ENCODE measurements at regions not wholly inside any gene's neighbourhood (a gene's known extent, or its start where the extent isn't known, plus 50 kb on each side); places are given as distances from the start of the nearest gene placed in this dataset.
"Not testable (repeated sequence)": the region's sequence is repeated elsewhere in the genome, so short reads cannot be mapped to it uniquely, and the experiment has no call there.

DNA sequence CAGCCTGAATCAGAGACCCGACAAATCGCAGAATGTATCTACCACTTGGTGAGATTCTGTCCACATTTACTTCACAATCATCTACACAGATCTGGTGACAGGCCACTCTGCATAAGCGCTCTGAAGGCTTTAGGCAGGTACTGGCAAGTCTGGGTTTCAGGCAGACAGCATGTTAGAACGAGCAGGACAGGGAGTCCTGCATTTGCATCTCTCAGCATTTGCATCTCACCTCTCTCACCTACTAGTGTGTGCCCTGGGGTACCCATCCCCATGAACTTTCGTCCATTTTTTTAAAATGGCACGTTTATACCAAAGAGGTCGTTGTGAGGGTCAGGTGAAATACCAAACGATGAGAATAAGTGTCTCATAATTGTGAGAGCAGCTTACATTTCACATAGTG lies 108.2 kb downstream of the SPATA31A1 start:
- DNase-seq, result not testable (repeated sequence)

DNA sequence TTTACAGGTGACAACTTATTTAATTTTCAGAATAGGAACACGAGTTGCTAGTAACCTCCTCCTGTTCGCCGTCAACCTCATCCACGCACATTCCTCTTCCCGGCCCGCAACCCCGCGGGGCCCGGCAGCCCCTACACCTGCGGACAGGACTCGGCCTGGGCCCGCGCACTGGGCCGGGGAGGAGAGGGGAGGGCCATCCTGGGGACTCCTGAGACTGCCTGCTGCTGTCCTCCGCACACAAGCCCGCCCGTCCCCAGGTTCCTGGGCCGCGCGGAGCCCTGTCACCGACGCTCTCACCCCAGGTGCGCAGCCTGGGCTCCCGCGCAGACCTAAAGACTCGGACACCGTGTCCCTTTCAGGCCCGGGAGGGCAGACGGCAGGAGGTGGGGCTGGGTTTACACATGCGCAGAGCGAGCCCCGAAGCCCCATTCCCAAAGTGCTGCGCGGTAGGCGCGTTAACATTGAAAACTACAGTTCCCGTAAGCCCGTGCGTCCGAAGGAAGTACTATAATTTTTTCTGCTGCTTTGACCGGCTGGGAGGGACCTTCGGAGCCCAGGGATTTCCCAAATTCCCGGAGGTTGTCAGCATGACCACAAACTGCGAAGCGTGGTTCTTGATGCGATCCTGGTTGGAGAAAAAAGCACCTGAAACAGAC lies 108.8 kb downstream of the SPATA31A1 start:
- DNase-seq, result peak; percentile 45

DNA sequence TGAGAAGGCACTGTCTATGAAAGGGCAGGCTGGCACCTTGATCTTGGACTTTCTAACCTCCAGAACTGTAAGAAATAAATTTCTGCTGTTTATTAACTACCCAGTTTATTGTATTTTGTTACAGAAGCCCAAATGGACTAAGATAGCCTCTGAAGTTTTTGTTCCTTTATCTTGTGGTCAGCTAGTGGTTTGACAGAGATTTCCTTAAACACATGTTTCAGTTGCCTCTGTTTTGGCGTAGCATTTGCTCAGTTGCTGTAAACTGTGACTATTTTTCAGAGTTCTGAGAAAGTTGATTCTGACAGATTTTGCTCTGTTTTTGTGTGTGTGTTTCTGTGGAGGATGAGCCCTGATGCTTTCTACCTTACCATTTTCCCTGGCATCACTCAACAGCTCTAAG lies 119.0 kb downstream of the SPATA31A1 start:
- not testable (repeated sequence) for DNase-seq

DNA sequence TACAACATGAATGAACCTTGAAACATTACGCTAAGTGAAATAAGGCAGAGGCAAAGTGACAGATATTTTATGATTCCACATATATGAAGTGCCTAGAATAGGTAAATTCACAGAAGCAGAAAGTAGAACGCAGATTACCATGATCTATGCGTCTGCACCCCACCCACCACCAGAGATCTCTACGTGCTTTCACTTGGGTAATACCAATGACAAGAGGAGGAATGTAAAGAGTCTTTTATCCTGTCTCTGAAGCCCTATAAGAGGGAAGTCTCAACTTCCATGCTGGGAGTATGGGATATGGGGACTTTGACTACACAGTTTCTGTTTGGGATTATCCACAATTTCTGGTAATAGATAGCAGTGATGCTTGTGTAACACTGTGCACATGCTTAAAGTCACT lies 127.6 kb downstream of the SPATA31A1 start:
- not testable (repeated sequence) for DNase-seq

DNA sequence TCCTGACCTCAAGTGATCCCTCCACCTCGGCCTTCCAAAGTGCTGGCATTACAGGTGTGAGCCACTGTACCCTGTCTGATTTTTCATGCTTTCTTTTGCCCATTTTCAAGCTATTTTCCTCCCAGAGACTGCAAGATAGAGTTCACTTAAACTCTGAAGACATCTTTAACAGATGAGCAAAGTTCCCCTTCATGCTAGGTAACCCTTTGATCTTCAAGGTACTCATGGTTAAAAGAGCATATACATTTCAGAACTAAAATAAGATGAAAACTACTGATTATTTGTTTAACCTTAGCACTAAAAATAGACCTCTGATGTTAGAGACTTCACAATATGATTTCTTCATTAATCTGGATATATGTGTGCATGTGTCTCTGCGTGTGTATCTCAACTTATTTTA lies 128.4 kb downstream of the SPATA31A1 start:
- not testable (repeated sequence) for DNase-seq

DNA sequence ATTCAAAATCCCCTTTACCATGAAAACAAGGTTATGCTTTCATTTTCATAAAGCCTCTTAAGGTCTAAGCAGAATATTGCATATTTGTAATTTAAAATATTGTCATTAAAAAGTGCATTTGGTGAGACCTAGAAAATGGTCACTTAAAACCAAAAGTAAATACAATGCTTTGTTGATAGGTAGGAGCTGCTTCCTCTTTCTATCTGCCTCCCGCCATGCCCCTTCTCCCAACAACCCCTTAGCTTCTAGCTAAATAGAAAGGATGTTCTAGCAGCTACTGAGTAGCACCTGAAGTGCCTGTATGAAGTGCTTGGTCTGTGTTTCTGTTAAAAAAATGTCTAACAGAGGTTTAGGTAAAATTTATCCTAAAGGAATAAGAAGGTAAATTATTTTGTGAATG lies 128.8 kb downstream of the SPATA31A1 start:
- not testable (repeated sequence) for DNase-seq

DNA sequence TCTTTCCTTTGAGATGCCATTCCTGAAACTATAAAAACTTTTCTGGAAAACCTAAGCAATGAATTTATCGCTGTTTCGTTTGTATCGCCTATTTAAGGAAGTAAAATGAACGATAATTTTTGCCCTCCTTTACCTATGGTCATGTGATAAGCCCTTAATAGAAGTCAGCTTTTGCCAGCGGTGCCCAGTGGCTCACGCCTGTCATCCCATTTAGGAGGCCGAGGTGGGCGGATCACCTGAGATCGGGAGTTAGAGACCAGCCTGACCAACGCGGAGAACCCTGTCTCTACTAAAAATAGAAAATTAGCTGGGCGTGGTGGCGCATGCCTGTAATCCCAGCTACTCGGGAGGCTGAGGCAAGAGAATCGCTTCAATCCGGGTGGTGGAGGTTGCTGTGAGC lies 132.0 kb downstream of the SPATA31A1 start:
- not testable (repeated sequence) for DNase-seq

DNA sequence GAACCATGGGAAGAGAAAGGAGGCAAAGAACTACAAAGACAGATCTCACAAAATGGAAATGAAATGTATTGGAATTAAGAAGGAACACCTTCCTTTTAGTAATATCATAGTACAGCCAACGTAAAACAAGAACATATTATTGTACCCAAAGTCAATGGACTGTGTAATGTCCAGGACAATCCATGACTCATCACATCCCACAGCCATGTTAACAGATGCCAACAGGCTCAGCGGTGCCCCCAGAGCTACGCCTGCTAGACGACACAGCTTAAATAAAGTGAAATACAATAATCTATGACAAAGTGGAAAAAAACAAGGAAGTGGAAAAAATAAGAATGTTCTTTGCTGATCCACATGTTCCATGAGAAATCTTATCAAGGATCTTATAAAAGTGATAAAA lies 140.8 kb downstream of the SPATA31A1 start:
- not testable (repeated sequence) for DNase-seq

DNA sequence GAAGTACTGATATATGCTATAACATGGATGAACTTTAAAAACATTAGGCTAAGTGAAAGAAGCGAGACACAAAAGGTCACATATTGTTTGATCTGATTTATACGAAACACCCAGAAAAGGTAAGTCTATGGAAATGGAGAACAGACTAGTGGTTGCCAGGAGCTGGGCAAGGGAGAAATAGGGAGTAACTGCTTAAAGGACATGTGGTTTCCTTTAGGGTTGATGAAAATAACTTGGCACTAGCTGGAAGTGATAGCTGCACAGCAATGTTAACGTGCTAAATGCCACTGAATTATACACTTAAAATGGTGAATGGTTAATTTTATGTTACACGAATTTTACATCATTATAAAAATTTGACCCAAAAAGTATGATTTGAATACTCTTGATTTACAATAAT lies 147.7 kb downstream of the SPATA31A1 start:
- not testable (repeated sequence) for DNase-seq

DNA sequence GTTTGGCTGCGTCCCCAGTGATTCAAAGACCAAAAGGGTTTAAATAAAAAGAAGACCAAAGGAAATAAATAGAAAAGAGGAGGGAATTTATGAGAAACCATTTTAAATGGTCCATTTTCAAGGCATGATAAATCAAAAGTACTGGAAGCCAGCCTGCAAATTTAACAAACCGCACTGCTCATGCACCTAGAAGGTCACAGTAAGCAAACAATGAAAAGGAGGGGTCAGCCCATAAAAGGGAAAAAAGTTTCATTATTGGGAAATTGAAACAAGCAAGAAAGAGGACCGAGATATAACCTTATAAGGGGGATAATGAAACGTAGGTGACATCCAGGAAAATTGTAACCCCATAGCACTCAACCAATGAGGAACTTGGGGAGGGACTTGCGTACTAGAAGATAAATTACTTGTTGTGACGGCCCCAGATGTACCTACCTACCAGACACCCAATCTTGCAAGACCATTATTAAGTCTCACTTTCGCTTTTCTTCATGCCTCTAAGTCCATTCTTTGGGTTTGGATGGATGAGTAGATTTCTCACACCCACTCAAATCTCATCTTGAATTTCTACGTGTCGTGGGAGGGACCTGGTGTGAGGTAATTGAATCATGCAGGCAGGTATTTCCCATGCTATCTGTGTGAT lies 172.0 kb downstream of the SPATA31A1 start:
- not testable (repeated sequence) for DNase-seq

DNA sequence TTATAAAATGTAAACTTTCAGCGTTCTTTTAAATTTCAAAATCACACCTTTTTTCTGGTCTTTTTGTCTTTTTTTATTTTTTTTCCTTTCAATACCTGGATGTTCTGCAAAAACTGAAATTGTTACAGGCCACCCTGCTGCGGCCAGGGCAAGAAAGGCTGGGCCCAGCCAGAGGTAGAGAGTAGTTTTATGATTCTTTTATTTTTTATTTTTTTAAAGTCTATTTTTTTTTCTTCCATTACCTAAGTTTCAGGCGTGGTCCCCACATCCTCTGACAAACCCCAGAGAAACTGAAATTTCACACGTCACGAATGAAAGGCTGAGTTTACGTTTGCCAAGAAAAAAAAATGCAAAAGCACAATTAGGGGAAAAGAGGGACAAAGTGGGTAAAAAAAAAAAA lies 177.1 kb downstream of the SPATA31A1 start:
- not testable (repeated sequence) for DNase-seq

DNA sequence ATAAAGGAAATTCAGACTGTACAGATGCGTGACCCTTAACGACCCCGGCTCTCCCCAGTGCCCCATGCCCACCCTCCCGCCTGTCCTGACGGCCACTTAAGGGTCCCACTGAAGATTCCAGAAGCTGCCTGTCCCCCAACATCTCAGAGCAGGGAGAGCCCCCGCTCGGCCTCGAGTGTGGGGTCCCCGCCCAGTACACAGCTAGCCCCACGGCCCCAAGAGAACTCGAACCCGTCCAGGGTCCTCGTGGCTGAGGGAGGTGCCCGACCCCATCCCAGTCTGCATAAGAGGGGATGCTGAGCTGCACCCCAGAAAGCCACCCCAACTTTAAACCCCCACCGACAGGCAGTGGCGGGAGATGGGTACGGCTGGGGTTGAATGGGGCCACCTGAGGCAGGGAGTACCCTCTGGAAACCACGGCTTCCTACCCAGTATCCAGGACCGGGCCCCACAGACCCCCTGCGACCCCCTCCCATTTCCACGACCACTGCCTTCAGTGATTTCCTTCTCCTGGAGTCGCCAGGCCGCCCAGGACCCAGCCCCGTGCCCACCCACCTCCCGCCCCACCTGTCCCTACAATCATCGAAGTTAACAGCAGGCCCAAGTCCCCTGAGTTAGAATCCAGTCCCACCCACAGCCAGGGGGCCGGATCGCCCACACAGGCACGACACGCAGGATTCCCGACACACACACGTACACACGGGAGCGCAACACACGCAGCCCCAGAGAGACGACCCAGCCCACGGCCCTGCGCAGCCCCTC lies 177.7 kb downstream of the SPATA31A1 start:
- not testable (repeated sequence) for DNase-seq

DNA sequence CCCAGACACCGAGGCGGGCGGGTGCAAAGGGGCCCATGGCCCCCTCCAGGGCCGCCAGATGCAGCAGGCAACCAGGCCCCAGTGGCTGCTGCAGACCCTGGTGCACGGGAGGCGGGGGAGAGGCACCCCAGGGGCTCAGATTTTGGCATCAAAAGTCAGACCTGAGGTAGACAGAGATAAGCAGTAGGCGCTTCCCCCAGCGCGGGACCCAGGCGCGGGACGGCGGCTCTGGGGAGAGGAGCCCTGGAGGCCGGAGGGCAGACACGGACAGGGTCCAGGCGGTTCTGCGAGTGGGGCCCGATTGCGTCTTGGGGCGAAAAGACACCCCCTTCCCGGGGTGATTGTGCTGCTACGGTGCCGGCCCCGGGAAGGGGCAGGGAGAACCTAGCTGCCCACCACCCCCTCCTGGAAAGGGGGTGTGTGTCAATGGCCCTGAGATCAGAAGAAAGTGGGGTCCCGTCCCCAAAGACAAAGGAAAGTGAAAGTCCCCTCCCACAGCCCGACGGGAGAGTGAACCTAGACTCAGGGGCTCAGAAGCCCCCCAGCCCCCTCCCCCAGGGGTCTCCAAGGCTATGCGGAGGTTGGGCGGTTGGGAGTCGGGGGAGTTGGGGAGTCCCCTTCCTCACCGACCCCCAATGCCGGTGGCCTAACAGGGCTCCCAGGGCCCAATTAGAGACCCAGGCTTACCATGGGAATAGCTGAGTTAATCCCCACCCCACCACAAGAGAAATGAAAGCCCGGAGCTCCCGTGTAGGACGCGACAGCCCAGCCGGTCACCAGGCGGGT lies 178.5 kb downstream of the SPATA31A1 start:
- not testable (repeated sequence) for DNase-seq

DNA sequence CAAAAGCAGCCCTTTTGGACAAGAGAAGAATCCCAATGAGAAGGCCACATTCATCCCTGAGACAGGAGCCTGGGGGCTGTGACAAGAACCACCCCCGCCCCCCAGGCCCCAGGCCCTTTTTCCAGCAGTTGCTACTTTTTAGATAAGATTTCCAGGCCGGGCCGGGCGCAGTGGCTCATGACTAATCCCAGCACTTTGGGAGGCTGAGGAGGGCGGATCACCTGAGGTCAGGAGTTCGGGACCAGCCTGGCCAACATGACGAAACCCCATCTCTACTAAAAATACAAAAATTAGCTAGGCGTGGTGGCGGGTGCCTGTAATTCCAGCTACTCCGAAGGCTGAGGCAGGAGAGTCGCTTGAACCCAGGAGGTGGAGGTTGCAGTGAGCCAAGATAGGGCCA lies 179.4 kb downstream of the SPATA31A1 start:
- DNase-seq, result not testable (repeated sequence)

DNA sequence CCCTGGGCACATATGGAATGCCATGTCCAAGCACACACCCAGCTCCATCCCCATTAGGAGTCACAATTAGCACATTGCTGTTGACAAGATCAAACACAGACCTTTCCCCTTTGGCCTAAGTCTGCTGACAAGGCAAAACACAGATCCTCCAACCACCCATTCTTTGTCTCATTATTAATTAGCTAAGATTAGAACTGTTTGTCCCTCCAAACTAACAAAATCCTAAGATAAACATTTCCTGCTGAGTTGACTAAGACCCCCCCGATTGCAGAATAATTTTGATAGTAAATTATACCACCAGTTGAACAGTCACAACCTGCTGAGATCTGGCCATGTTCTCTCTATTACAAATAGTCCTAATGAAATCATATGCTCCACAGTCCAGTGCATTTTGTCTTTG lies 186.7 kb downstream of the SPATA31A1 start:
- DNase-seq, result not testable (repeated sequence)

DNA sequence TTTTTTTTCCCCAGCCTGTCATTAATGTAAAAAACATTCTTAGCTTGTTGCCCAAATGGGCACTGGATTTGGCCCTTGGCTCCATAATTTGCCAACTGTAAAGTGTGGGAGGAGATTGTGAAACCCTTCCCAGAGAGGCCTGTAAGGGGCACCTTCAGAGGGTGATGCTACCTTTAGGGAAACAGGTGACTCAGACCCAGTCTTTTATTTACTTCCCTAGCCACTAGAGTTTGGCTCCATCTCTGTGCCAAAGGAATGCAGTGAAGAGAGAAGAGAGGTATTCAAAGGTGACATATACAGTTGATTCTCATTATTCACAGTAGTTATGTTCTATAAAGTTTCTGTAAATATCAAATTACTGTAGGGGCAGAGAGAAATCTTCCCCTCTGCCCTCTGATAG lies 189.6 kb downstream of the SPATA31A1 start:
- not testable (repeated sequence) for DNase-seq

DNA sequence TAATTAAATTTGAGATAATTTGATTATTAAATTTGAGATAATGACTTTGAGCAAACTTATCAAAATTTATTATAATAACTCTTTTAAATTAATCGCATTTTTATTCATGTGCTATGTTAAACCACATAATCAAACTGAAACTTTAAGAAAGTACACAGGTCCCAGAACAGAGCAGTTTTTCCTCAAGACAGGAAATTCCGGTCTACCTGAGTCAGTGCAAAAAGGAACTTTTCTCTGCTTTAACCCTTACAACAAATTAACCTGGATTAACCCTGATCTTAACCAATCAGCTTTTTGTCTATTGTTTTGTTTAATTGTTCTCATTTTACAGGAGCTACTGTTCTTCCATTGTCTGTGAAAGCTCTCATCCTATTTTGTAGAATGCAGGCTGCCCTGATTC lies 195.1 kb downstream of the SPATA31A1 start:
- DNase-seq, result not testable (repeated sequence)

DNA sequence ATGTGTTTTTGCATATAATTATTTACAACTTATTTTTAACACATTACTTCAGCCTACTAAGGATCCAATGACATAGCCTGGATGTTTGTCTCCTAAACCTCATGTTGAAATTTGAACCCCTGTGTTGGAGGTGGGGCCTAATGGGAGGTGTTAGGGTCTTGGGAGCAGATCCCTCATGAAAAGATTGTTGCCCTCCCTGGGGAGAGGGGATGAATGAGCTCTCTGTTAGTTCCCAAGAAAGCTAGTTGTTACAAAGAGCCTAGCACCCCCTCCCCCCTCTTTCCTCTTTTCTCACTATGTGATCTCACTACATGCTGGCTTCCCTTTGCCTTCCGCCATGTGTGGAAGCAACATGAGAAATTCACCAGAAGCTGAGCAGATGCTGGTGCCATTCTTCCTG lies 196.1 kb downstream of the SPATA31A1 start:
- DNase-seq, result not testable (repeated sequence)

DNA sequence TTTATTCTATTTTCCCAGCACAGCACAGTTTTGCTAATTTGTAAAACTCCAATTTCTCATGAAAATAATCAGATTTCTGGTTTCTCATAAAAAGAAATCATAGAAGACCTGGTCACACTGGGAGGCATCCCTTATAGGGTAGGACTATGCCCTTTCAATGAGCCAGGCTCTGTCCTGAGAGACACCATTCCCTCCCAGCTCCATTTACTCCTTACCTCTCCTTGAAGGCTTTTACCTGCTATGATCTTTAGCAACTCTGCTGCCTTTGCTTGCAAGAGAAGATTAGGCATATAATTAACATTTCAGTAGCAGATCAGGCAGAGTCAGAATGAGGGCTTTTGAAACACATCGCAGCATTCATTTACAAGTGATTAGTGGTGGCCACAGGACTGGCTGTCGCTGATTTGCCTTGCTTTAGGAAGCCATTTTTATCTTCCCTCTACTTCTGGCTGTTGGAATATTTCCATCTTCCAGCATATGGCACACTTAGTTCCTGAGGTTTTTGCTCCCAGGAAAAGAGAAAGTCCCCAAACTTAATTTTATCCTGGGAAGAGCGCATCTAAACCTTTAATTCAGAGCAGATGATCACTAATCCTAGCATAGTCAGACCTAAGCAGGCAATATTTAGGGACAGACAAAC lies 196.9 kb downstream of the SPATA31A1 start:
- DNase-seq, result not testable (repeated sequence)

DNA sequence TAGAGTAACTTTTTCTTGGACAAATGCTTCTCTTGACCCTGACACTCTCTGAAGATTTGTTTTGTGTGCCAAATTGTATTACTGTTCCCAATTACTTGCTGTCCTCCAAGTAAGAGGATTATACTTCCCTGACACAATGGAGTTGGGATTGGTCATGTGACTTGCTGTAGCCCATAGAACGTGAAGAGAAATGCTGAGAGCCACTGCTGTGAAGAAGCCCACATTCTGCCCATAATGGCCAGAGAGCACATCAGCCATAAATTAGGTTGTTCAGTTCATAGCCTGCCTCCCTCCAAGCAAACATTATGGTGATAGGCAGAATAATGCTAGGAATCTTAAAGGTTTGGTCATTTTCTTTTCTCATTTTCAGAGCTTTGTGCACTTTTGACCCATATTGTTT lies 198.9 kb downstream of the SPATA31A1 start:
- DNase-seq, result not testable (repeated sequence)

DNA sequence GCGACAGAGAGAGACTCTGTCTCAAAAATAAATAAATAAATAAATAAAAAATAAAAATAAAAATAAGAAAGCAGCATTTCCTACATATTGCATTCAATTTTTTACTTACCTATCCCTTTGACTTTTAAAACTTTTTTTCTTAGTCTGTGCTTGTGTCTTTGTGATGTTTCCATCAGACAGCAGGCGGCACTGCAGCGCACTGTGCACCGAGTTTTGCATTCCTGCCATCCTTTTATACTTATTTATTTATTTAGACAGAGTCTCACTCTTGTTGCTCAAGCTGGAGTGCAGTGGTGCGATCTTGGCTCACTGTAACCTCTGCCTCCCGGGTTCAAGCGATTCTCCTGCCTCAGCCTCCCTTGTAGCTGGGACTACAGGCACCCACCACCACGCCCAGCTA lies 203.9 kb downstream of the SPATA31A1 start:
- not testable (repeated sequence) for DNase-seq

DNA sequence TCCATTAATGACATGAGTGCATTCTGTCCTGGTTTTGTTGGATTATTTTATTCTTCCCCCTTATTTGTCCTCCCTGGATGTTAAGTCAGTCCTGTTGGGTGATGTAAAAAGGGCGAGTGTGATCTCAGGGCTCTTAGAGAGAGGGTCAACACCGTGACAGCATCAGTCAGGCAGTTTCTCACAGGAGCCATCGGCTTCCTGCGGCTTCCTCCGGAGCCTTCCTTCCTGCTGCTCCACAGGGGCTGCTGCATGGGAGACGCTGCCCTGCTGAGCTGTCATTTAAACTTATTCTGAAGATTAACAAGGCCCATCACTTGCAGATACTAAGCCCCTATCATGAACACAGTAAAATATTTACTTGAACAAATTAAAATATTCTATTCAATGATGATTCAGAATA lies 211.3 kb downstream of the SPATA31A1 start:
- DNase-seq, result not testable (repeated sequence)
